ENCODE measurements at regions not wholly inside any gene's neighbourhood (a gene's known extent, or its start where the extent isn't known, plus 50 kb on each side); places are given as distances from the start of the nearest gene placed in this dataset.

GRCh38 chr22:17318817-17319216 is 50.4 kb upstream of the CECR2 start:
- Histone ChIP-seq H3K27ac (ENCODE audit: extremely low read depth, low read depth, low read length) (no peak overlapping the region), H3K4me1 (ENCODE audit: control insufficient read depth, insufficient read depth, low read length) (no peaks in the 10 kb centered on the region), H3K36me3 (ENCODE audit: control insufficient read depth in 2 of 2, insufficient read depth in 1 of 2, low read length in 2 of 2) (no peaks in the 10 kb centered on the region), H3K4me3 (ENCODE audit: low read depth, low read length) (no peak overlapping the region), H3K9me3 (ENCODE audit: control insufficient read depth, insufficient read depth, low read depth, low read length) (no peaks in the 10 kb centered on the region)
- ChIA-PET POLR2A (no interaction called here), CTCF (interaction anchor here (0.7 kb wide), 1 partner anchor 752 kb away, joined by 3 read pairs; no protein-coding TSS in a partner anchor)
- no peak for TF ChIP-seq ZNF341 (tag by site-specific recombination; IDR thresholded peaks at IDR 0.05; ENCODE audit: low read depth)
- no peak for TF ChIP-seq GFI1B (tag by site-specific recombination; IDR thresholded peaks at IDR 0.05)
- TF ChIP-seq ZNF302 (tag by site-specific recombination; IDR thresholded peaks at IDR 0.05; ENCODE audit: low read depth): no peak

- no peak for TF ChIP-seq EGR2 (tag by site-specific recombination; IDR thresholded peaks at IDR 0.05; ENCODE audit: low read depth)
- TF ChIP-seq ZNF76 (tag by site-specific recombination; IDR thresholded peaks at IDR 0.05; ENCODE audit: borderline replicate concordance, low read depth): no peak
- no peak for TF ChIP-seq ZNF560 (tag by site-specific recombination; IDR thresholded peaks at IDR 0.05; ENCODE audit: borderline replicate concordance)
- TF ChIP-seq ZNF391 (tag by site-specific recombination; IDR thresholded peaks at IDR 0.05; ENCODE audit: borderline replicate concordance, low read depth): no peak
- TF ChIP-seq PRDM2 (tag by site-specific recombination; IDR thresholded peaks at IDR 0.05; ENCODE audit: borderline replicate concordance): no peak
- TF ChIP-seq ZBTB10 (tag by site-specific recombination; IDR thresholded peaks at IDR 0.05): no peak
- no peak for TF ChIP-seq ZNF473 (tag by site-specific recombination; IDR thresholded peaks at IDR 0.05)
- no peak for TF ChIP-seq ZNF354C (tag by site-specific recombination; IDR thresholded peaks at IDR 0.05; ENCODE audit: borderline replicate concordance, low read depth)
- TF ChIP-seq GLI2 (tag by site-specific recombination; IDR thresholded peaks at IDR 0.05; ENCODE audit: borderline replicate concordance, low read depth): no peak
- TF ChIP-seq ZNF558 (tag by site-specific recombination; IDR thresholded peaks at IDR 0.05): no peak
- TF ChIP-seq KLF10 (tag by site-specific recombination; IDR thresholded peaks at IDR 0.05): no peak
- no peak for TF ChIP-seq ZNF114 (tag by site-specific recombination; IDR thresholded peaks at IDR 0.05)
- Histone ChIP-seq H3K9me3 (ENCODE audit: control insufficient read depth, insufficient read depth, low read depth, low read length) (no peaks in the 10 kb centered on the region), H3K4me1 (ENCODE audit: control insufficient read depth, insufficient read depth, low read length) (no peaks in the 10 kb centered on the region), H3K27ac (ENCODE audit: extremely low read depth, low read depth, low read length) (no peak overlapping the region), H3K36me3 (ENCODE audit: control insufficient read depth in 2 of 2, insufficient read depth in 1 of 2, low read length in 2 of 2) (no peaks in the 10 kb centered on the region), H3K4me3 (ENCODE audit: low read depth, low read length) (no peak overlapping the region)
- ChIA-PET CTCF (no interaction called here), POLR2A (no interaction called here)
These were observed 54.0 kb upstream of the CECR2 start for GRCh38 chr22:17315310-17315709.
